Fibroblast of skin of back (primary cell): ENCODE measurements at regions not wholly inside any gene's neighbourhood (a gene's known extent, or its start where the extent isn't known, plus 50 kb on each side); places are given as distances from the start of the nearest gene placed in this dataset.
"Not testable (repeated sequence)": the region's sequence is repeated elsewhere in the genome, so short reads cannot be mapped to it uniquely, and the experiment has no call there.

Experiments used
- DNase-seq: peaks from one replicate; pipeline ENCODE4 v3.0.0-alpha.2; 2013

- no peak for DNase-seq
Observed at GRCh38 chr11:88061111-88061510, 114.1 kb downstream of the RAB38 start.

DNA sequence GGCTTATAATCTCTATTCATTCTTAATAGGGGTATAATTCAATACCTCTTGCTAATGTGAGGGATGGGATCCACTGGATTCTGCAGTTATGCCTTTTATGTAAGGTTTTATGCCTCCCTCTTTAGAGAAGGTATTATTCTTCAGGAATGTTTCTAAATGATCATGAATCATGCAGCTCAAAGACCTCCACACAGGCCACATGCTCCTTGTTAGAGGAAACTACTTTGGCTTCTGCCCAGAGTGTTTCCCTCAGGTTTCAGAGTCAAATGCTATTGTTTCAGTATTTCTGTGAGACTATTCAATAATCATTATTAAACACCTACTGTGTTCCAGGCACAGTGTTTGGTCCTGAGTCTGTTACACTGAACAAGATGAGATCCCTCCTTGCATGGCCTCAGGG lies 115.9 kb downstream of the RAB38 start:
- no peak for DNase-seq

DNA sequence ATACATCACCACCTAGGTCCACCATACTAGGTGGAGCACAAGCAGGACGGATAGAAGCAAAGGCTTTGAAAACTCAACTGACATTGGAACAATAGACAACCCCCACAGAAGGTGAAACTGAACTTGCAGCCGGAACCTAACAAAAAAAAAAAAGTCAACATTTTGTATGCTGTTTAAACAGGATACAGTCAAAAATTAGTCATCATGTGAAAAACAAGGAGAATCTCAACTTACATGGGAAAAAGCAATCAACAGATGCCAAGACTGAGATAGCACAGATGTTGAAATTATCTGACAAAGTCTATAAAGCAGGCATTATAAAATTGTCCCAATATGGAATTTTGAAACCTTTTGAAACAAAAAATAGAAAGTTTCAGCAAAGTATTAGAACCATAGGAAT lies 123.8 kb downstream of the RAB38 start:
- DNase-seq = no peak

DNA sequence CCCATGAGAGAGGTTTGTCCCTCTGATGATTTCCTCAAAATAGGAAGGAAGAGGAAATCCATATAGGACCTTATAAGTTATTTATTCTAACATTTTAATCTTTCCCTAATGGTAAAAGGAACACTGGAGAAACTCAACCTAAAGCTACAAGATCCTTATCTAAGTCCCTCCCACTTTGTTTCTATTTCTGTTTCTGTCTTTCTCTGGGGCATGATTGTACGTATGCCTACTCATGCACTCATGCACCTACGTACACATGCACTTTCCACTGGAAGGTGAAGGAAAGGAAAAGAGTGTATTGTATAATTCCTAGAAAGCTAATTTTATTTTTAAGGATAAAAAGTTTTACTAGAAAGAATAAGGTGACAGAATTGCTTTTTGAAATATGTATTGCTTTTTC lies 125.0 kb downstream of the RAB38 start:
- no peak for DNase-seq

DNA sequence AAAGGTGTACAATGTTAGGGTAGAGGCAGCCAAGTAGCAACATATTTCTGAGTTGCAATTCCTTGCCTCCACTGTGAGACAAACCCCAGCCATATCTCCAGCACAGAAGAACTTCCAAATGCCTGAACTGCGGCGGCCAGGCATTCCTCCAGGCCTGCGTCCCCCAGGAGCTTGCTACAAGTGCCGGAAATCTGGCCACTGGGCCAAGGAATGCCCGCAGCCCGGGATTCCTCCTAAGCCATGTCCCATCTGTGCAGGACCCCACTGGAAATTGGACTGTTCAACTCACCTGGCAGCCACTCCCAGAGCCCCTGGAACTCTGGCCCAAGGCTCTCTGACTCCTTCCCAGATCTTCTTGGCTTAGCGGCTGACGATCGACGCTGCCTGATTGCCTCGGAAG lies 130.0 kb downstream of the RAB38 start:
- DNase-seq = not testable (repeated sequence)

GRCh38 chr11:88044658-88045057 lies 130.6 kb downstream of the RAB38 start:
- not testable (repeated sequence) for DNase-seq

DNA sequence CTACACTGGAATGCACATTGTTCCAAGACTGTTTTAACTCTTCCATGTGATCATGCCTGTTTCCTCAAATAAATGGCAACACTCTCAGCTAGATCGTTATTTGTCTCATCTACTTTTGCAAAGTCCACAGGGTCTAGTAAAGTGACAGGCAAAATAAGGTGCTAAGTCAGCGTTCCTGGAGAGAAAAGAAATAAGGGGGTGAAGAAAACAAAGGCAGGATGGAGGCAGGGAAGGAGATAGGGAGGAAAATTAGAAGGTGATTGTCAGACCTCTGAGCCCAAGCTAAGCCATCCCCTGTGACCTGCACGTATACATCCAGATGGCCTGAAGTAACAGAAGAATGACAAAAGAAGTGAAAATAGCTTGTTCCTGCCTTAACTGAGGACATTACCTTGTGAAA lies 132.1 kb downstream of the RAB38 start:
- no peak for DNase-seq

DNA sequence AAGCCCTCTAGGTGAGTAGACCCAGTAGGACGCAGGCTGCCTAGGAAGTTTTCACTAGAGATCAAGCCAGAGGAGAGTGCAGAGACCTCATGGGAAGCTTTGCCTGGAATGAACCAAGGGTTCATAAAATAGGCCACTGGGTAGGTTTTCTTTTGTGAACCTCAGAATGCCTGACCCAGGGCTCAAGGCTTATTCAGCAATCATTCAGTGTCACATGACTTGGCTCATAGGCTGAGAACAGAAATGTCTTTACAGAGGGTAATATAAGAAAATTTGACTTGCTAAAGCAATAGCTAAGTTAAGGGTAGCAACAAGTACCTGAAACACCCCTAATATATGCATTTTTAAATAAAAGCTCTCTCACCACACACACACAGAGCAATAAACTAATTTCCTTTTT lies 132.6 kb downstream of the RAB38 start:
- DNase-seq = no peak

DNA sequence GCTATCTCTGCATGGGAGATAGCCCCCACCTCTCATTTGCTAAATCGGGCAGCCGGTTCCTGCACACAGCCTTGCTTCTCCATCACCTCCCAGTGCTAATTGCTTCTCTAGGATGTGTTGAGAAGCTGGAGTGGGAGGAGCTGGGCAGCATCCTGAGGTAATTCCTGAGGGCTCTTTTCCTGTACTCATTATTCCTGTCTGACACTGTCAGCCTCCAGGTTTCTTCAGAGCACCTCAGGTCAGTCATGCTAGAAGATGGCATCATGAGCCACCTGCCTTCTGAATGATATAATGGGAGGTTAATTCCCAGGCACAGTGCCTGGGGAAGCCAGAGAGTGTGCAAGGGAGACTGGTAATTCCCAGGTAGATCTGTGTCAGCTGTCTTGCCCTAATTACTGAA lies 133.0 kb downstream of the RAB38 start:
- no peak for DNase-seq

DNA sequence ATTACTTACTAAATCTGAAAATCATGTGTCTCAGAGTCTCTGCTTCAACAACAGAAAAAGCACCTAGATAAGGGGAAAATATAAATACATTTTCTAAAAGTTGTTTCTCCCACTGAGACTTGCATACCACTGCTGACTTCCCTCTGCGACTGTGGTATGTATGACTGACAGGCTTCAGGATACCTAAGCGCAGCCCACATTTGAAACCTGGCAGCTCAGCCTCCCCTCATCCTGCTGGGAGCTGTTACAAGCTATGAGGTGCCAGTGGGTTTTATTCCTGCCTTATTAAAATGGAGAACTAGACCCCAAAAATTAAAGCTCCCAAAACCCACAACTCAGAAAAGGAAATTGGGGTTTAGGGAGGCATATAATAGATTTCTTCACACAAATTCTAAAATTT lies 133.6 kb downstream of the RAB38 start:
- DNase-seq = no peak

DNA sequence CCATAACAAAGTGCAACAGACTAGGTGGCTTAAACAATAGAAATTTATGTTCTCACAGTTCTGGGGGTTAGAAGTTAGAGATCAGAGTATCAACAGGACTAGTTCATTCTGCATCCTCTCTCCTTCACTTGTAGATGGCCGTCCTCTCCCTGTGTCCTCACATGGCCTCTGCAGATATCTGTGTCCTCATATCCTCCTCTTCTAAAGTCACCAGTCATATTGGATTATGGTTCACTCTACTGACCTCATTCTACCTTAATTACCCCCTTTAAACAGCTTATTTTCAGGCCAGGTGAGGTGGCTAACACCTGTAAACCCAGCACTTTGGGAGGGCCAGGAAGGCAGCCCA lies 135.1 kb downstream of the RAB38 start:
- DNase-seq = no peak

DNA sequence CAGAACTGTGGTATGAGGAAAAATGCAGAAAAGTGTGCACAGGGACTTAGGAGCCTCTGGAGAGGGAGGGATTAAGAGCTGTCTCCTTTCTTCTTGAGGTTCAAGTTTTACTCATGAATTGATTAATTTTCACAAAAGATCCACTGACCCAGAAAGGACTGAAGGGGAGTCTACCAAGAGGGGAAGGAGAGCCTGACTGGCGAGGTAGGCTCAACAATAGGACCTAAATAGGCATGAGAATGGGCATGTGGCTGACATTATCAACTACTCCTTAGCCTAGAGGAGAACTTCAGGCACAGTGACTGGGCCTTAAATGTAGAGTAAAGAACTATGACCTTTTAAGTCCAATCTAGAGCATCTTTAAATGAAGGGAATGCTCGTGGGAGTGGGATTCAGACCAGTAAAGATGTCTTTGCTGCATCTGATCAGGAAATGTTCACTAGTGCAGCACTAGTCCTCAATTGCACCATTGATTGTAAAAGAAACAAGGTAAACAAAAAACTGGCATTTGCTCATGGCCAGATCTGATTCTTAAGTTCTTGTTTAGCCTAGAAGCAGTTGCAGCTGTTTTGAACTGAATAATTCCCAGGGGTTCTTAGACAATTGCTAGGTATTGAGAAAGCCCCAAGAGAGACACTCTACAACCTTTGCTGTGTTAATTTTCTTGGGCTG lies 135.6 kb downstream of the RAB38 start:
- DNase-seq = no peak

GRCh38 chr11:88038063-88038462 lies 137.2 kb downstream of the RAB38 start:
- no peak for DNase-seq

DNA sequence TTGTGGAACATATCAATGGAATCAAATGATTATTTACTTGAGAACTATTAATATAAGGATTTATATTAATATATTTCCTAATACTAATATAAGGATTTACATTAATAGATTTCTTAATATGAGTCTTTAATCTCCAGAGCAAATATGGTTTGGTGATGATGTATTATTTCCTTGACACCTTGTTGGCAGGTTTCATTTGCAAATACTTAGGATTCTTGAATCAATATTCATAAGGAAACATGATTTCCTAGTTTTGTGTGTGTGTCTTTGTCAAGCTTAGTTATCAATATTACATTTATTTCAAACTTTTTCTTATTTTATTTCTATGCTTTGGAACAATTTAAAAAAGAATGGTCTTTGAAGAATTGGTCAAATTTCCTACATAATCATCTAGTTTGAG lies 138.5 kb downstream of the RAB38 start:
- DNase-seq = no peak

- DNase-seq = no peak
Observed at GRCh38 chr11:88035271-88035670, 140.0 kb downstream of the RAB38 start.

DNA sequence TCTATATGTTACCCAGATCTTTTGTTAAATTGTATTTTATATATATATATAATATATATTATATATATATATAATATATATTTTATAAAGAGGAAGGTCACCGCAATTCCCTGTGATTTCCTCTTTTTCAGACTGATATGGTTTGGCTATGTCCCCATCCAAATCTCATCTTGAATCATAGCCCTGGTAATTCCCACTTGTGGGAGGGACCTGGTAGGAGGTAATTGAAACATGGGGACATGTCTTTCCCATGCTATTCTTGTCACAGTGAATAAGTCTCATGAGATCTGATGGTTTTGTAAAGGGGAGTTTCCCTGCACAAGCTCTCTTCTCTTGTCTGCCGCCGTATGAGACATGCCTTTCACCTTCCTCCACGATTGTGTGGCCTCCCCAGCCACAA lies 157.6 kb downstream of the RAB38 start:
- no peak for DNase-seq

DNA sequence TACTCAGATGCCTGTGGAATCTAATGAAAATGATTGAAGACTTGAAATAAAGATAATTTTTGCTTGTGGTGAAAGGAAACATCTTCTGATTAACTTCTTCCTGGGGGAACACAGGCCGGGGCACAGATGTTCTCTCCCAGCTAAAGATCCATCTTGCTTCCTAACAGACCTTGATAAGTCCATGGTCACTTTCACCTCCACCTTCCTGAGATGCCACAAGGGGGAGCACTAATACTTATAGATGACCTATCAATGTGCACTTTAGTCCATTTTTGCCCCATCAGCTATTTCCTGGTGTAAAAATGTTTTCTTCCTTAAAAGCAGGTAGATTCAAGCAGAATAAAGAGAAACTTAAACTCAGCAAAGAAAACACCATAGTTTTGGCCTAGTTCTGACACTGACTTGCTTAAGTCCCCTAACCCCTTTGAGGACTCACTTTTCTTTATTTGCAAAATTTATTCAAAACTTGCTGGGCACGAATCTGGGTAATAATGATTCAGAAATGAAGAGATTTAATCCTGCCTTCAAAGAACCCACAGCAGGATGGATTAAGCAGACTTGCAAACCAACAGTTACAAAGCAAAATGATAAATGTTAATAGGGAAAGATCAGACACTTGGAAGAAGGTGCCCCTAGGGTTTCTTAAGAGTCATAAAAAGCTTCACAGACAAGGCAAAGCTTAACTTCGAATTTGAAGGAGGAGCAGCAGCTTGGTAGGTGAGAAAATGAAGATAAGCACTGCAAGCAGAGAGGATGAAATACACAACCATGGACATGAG lies 158.7 kb downstream of the RAB38 start:
- peak; percentile 76 for DNase-seq

- DNase-seq = no peak
Observed at GRCh38 chr11:88015170-88015569, 160.1 kb downstream of the RAB38 start.

DNA sequence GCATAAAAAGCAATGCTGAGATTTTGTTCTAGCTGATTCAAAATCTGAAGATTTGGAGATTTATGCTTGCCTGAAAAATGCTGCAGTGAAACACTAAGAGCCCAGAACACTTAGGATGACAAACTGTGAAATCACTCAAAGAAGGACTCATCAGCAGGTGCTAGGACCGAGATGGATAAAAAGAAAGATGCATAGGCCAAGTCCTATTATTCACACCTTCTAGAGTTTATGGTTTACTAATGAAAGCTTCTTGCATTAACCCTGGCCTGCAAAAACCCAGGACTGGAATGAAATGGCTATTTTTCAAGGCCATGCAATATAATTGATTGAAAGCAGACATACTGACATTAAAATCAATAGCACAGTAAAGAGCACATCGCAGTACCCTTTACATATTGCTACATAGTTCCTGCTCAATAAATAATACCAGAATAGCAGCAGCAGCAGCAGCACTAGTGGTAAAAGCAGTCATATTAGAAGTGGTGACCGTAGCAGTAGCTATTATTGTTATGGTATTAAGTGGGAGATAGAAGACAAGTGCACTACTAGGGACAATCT lies 161.7 kb downstream of the RAB38 start:
- no peak for DNase-seq

DNA sequence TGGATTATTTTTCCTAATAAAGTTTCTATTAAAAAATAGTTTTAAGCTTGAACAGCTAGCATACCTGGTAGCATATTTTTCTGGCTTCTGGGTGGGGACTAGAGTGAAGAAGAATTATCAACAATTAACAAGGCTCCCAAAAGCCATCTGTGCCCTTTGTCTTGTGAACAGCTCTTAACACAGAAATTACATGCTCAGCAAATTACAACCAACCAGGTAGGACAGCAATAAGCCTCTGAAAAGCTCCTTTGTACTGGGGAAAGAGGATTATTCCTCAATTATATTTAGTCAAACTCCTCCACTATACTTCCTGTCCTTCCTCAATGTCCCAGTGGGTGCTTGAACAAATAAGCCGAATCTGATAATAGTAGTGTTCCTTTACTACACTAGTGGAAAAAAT lies 162.8 kb downstream of the RAB38 start:
- DNase-seq = no peak

- no peak for DNase-seq
Observed at GRCh38 chr11:87976009-87976408, 199.2 kb downstream of the RAB38 start.

DNA sequence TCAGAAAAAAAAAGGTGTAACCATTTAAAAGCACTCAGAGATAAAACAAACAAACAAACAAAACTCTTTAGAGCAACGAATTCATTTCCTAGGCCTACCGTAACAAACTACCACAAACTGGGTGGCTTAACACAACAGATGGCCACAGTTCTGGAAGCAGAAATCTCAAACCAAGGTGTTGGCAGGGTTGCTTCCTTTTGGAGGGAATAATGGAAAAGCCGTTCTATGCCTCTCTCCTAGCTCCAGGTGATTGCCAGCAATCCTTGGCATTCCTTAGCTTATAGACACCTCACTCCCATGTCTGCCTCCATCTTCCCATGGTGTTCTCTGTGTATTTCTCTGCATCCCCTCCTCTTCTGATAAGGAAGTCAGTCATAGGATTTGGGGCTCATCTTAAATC lies 200.4 kb downstream of the RAB38 start:
- DNase-seq = no peak

DNA sequence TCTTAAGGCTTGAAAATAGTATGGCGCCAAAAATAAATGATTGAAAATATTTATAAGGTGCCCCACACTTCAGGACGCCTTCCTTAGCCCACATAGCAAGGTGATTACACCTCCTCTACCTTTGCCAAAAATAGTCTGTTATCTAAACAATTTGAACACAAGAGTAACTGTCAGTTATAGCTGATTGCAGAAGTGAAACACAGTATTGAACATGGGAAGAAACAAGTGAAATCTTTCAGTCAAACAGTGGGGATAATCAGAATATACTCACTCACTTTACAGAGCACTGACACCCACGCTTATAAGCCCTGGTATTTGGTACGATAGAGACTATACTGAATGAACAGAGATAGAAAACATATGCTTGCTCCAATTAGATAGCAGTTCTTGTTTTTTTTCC lies 203.1 kb downstream of the RAB38 start:
- no peak for DNase-seq

DNA sequence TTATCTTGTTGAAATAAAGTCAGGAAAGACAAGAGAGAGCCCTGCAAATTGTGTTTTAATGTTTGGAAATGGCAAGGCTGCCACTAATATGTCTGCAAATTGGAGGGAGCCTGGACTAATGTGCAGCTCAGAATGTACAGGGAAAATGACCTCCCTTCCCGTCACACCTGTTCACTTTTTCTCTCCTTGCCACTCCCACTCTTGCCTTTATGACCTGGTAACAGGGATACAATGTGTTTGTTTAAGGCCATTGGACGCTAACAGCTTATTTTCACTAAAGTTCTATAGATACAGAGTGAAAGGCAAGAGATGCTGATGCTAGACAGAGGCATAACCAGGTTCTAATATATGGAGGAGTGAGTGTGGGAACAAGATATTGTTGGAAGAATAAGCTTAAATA lies 203.9 kb downstream of the RAB38 start:
- DNase-seq = no peak
